HG03103 (cell line): ENCODE measurements at regions not wholly inside any gene's neighbourhood (a gene's known extent, or its start where the extent isn't known, plus 50 kb on each side); places are given as distances from the start of the nearest gene placed in this dataset.
"Not testable (repeated sequence)": the region's sequence is repeated elsewhere in the genome, so short reads cannot be mapped to it uniquely, and the experiment has no call there.

Experiments used
- ATAC-seq: cut with Tn5 transposase; IDR thresholded peaks from one replicate; pipeline ENCODE4 v1.9.1; 2021; ENCODE audit warnings: low read depth; ENCODE audit not compliant: unreplicated experiment

GRCh38 chr9:15047028-15047551 is 136.9 kb upstream of the FREM1 start:
- no peak for ATAC-seq

GRCh38 chr9:15033316-15033715 is 123.1 kb upstream of the FREM1 start:
- ATAC-seq = no peak

GRCh38 chr9:15032860-15033259 is 122.6 kb upstream of the FREM1 start:
- no peak for ATAC-seq

- no peak for ATAC-seq
Observed at GRCh38 chr9:15021146-15021545, 110.9 kb upstream of the FREM1 start.

- no peak for ATAC-seq
Observed at GRCh38 chr9:15018096-15018637, 107.9 kb upstream of the FREM1 start.

- no peak for ATAC-seq
Observed at GRCh38 chr9:15010581-15010980, 100.4 kb upstream of the FREM1 start.

GRCh38 chr9:15007698-15008097 is 97.5 kb upstream of the FREM1 start:
- no peak for ATAC-seq

- ATAC-seq = no peak
Observed at GRCh38 chr9:14994738-14995137, 84.5 kb upstream of the FREM1 start.

- ATAC-seq = no peak
Observed at GRCh38 chr9:14993901-14994554, 83.8 kb upstream of the FREM1 start.

GRCh38 chr9:14993061-14993800 is 83.0 kb upstream of the FREM1 start:
- no peak for ATAC-seq

GRCh38 chr9:14992516-14992915 is 82.3 kb upstream of the FREM1 start:
- ATAC-seq = no peak

- ATAC-seq = no peak
Observed at GRCh38 chr9:14992081-14992480, 81.9 kb upstream of the FREM1 start.

GRCh38 chr9:14990647-14991046 is 80.4 kb upstream of the FREM1 start:
- ATAC-seq = not testable (repeated sequence)

- ATAC-seq = no peak
Observed at GRCh38 chr9:14989811-14990210, 79.6 kb upstream of the FREM1 start.

- ATAC-seq = not testable (repeated sequence)
Observed at GRCh38 chr9:14989336-14989735, 79.1 kb upstream of the FREM1 start.

- no peak for ATAC-seq
Observed at GRCh38 chr9:14987858-14988257, 77.6 kb upstream of the FREM1 start.

- no peak for ATAC-seq
Observed at GRCh38 chr9:14985419-14985818, 75.2 kb upstream of the FREM1 start.

GRCh38 chr9:14983599-14983998 is 73.4 kb upstream of the FREM1 start:
- ATAC-seq = no peak

GRCh38 chr9:14981291-14981950 is 71.2 kb upstream of the FREM1 start:
- ATAC-seq = no peak

- no peak for ATAC-seq
Observed at GRCh38 chr9:14978022-14979000, 68.1 kb upstream of the FREM1 start.
